ENCODE measurements at regions not wholly inside any gene's neighbourhood (a gene's known extent, or its start where the extent isn't known, plus 50 kb on each side); places are given as distances from the start of the nearest gene placed in this dataset.

- TF ChIP-seq CTCF (IDR thresholded peaks at IDR 0.05; ENCODE audit: control extremely low read depth in 1 of 3, insufficient read depth in 1 of 3, low read depth in 1 of 3, low read length in 3 of 3) (no peak), ZNF274 (IDR thresholded peaks at IDR 0.05; ENCODE audit: borderline replicate concordance, extremely low read depth, low read length) (no peak), MAFK (IDR thresholded peaks at IDR 0.05; ENCODE audit: low read depth, low read length) (no peak), JUND (IDR thresholded peaks at IDR 0.05; ENCODE audit: low read length) (no peak), POLR2A (IDR thresholded peaks at IDR 0.05; ENCODE audit: control extremely low read depth in 1 of 2, low read depth in 2 of 2, low read length in 2 of 2) (no peak), TCF12 (IDR thresholded peaks at IDR 0.05; ENCODE audit: low read depth, low read length) (no peak), ATF3 (IDR thresholded peaks at IDR 0.05; ENCODE audit: insufficient read depth, low read depth, low read length) (no peak), ATF2 (IDR thresholded peaks at IDR 0.05; ENCODE audit: low read length) (no peak), RXRA (IDR thresholded peaks at IDR 0.05; ENCODE audit: insufficient read depth, low read depth, low read length) (no peak), TBP (IDR thresholded peaks at IDR 0.05; ENCODE audit: low read depth, low read length) (no peak), SRF (IDR thresholded peaks at IDR 0.05; ENCODE audit: low read depth, low read length) (no peak), E2F6 (IDR thresholded peaks at IDR 0.05) (no peak)
Observed at GRCh38 chr7:115747174-115747573, 283.4 kb downstream of the TFEC start.
